NOMO-1 (cell line): ENCODE measurements at regions not wholly inside any gene's neighbourhood (a gene's known extent, or its start where the extent isn't known, plus 50 kb on each side); places are given as distances from the start of the nearest gene placed in this dataset.

Source experiments
- DNase-seq, 2 experiments: peaks; one replicate each; lab custom pipeline; 2025; ENCODE audit not compliant: unreplicated experiment in 2 of 2; lab: John Stamatoyannopoulos, UW

- DNase-seq = no peak
These were observed 542.3 kb upstream of the JARID2 start for GRCh38 chr6:14703586-14703985.

DNA sequence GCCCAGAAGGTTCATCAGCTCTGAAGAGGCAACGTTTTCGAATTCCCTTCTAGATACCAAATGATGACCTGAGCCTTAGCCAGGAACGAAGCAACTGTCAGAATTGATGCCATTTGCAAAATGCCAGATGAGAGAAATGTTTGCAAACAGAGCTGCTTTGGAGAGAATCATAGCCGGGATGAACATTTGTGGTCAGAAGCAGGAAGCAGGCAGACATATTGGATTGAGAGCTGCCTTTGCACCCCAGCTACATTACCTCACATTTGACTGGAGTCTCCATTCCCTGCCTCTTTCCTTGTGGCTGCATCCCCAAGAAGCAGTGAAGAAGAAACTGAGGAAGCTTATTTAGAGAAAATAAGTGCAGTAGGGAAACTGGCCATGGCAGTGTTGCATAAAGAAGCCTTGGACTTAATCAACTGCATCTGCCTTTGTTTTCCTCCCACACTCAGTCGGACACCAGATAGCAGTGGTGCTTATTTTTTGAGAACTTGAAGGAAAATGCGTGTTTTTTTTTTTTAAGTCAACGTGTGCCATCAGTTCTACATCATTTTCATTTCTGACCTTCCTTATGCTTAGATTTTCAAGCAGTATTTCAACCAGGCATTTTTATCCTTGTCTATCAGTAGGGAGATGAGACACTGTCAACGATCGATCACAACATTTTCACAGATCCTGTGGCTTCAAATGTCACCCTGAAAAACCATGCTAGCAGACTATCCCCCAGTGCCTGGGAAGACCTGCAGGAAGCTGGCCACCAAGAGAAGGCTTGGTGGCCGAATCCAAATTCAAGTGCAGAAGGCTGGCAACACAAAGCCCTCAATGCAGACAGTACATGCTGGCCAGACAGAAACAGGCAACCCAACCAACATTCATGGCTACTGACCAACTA is 541.2 kb upstream of the JARID2 start:
- DNase-seq = no peak

DNA sequence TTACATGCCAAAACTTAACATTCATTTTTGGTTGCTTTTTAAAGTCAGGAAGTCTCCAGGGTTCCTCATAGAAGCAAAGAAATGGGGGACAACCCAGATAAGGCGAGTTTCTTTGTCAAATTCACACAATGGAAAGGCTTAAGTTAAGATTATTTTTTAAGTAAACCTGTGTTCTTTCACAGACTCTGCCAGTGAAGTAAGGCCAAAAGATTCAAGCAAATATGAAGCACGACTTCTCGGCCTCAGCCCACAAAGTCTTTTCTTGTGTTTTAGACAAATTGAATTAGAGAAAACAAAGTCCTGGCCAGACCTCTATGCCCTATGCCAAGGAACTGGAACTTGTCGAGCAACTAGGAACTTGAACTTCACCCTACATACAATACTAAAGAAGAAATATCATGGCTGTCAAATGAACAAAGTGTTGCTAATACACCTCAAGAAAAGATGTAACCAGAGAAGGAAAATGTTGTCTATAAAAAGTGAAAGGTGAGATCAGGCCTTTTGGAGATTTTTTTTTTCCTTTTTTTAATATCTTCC is 540.0 kb upstream of the JARID2 start:
- DNase-seq = no peak

- DNase-seq = no peak
These were observed 539.4 kb upstream of the JARID2 start for GRCh38 chr6:14706378-14706929.

GRCh38 chr6:14707276-14707675 is 538.6 kb upstream of the JARID2 start:
- DNase-seq = peak in 1 of 2 experiments; percentile 18

- no peak for DNase-seq
These were observed 537.9 kb upstream of the JARID2 start for GRCh38 chr6:14707971-14708465.

DNA sequence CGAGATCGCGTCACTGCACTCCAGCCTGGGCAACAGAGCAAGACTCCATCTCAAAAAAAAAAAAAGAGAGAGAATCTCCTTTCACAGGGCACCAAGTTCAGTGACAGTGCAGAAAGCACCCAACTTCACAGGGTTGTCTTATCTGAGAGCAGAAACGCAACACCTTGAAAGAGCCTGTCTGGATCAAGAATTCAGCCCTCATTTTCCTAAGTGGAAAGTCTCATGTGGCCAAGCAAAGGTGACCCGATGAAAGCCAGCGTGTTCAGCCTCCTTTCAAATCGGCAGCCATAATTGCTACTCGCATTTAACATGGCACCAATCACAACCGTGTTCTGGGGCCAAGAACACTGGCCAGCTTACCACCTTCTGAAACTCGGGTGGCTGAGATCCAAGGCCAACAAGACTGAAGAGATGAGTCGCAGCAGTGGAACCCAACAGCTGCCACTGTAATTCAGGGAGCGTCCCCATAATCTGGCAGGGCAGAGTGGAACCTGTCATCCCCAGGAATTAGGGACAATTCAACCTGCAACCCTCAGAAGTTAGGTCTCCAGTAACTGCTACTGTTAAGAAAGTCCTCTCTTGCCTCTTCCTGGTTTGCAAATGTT is 536.7 kb upstream of the JARID2 start:
- DNase-seq = no peak

- no peak for DNase-seq
These were observed 536.0 kb upstream of the JARID2 start for GRCh38 chr6:14709900-14710299.

- no peak for DNase-seq
These were observed 535.4 kb upstream of the JARID2 start for GRCh38 chr6:14710421-14710820.

GRCh38 chr6:14711056-14711703 is 534.7 kb upstream of the JARID2 start:
- DNase-seq = peak; percentile 86 to 97

DNA sequence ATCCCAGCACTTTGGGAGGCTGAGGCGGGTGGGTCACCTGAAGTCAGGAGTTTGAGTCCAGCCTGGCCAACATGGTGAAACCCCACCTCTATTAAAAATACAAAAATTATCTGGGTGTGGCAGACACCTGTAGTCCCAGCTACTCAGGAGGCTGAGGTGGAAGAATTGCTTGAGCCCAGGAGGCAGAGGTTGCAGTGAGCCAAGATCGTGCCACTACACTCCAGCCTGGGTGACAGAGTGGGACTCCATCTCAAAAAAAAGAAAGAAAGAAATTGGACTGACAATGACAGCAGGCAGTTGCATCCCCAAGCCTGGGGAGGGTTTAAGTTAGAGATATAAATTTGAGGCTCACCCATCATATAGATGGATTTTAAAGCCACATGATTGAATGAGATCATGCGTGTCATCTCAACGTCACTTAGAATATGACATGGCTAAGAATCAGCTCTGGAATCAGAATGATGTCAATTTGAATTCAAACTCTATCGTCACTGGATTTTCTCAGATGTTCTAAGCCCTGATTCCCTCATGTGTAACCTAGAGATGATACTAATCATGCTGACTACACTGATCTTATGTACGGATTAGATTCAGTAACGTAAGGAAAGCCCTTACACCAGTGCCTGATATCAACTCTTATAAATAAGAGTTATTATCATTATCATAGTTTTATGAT is 534.0 kb upstream of the JARID2 start:
- DNase-seq = no peak

GRCh38 chr6:14713008-14713960 is 532.6 kb upstream of the JARID2 start:
- no peak for DNase-seq

DNA sequence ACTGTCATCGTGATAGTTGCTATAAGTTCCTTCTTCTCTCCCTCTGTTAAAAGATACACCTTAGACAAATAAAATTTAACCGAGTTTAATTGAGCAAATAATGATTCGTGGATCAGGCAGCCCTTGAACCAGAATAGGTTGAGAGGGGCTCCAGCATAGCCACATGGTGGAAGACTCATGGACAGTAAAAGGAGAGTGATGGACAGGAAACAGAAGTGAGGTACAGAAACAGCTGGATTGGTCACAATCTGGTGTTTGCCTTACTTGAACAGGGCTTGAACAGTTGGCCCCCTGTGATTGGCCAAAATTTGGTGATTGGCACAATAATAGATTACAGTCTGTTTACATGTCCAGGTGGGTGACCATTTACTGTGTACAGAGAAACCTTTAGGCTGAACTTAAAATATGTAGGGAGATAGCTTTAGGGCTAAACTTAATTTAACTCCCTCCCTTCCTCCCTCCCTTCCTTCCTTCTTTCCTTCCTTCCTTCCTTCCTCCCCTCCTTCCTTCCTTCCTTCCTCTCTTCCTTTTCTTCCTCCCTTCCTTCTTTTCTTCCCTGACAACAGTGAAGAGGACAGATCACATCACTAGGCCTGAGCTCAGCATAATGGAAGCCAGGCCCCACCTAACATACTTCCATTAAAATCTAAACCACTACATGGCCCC is 531.8 kb upstream of the JARID2 start:
- no peak for DNase-seq

DNA sequence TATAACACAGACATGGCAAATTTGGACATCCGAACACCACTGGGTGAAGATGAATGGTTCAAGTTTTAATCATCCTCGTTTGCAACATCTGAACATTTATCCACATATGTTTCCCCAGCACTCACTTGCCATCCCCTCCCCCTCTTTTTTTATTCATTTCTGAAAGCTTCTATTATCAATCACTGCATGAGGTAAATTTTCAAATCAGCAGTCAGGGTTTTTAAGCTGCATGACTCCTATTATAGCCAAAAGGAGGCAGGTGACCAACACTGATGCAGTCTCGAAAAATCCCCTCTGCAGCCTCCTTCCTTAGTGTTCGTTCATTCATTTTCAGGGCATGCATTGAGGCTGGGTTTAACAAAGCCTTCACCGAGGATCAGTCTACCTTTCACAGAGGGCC is 530.8 kb upstream of the JARID2 start:
- no peak for DNase-seq

DNA sequence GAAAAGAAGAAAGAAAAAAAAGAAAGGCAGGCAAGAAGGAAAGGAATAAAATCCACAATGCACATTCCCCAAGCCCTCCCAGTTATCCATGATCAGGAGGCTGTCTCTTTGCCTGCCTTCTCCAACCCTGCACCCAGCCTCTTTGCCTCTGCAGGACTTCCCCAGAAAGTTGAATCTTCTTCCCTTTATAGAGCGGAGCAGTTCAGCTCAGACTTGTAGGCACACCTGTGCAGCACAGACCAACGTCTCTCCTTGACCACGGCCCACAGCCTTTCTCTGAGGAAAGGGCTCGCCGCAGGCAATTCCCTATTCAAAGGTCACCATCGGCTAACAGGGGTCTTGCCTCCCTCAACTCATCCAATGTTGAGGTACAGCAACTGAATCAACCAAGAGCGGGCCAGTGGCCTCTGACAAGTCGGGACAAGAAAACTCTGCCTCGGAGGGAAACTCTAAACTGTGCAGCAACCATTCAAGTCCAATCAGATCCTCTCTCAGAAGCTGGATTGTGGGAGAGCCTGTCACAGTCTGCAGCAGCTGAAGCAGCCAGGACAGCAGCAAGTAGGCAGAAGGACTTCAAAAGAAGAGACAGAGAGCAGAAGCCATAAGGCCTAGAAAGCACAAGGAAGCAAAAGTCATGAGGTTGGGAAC is 529.2 kb upstream of the JARID2 start:
- DNase-seq = no peak

DNA sequence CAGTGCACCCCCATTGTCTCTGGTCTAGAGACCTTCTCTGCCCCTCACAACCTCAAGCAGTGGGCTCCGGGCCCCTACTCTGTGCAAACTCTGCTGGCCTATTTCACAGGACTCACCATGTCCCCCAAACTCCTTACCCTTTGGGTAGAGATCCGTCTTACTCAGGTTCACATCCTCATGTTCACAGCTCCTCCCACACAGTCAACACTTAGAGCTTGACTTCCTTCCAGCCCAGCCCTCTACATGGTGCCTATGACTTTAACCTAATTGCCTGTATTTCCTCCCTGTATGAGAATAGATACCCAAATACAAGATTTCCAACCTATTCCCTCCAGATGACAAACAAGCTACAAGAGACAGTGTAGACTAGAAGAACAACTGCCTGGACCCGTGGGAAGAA is 528.6 kb upstream of the JARID2 start:
- DNase-seq = peak in 1 of 2 experiments; percentile 10

DNA sequence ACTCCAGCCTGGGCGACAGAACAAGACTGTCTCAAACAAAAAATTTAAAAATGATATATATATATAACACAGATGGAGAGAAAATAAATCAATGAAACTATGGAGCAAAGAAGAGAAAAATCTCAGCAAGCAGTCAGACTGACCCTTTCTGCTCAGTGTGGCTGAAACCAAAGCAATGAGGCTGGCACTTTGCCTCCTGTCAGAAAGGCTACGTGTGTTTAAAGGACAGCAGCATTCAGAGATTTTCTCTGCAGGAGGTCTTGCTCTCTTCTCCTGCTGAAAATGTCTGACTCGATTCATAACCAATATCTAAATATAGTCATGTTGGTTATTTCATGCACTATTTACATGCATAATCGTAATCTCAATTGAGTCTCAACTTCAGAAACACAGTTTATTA is 527.0 kb upstream of the JARID2 start:
- DNase-seq = no peak

DNA sequence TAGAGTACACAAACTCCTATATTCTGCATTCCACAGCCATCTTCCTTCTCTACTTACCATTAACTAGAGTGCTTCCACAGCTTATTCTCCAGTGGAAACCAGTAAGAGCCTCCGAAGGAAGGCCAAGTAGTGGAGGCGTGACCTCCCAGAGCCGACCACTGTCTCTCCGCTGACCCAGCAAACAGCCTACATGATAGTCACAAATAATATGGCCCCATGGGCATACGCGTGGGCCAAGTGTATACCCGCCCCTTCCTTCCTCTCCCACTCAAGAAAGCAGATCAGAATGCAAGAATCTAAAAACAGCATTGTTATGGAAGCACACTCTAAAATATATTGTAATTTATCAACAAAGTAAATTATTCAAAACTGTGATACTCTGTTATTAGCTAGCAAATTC is 526.6 kb upstream of the JARID2 start:
- DNase-seq = no peak
